ENCODE measurements at regions not wholly inside any gene's neighbourhood (a gene's known extent, or its start where the extent isn't known, plus 50 kb on each side); places are given as distances from the start of the nearest gene placed in this dataset.

GRCh38 chr15:75149867-75150709 is 51.6 kb upstream of the C15orf39 start:
- TF ChIP-seq CTCF (IDR thresholded peaks at IDR 0.05) (no peak), POLR2A (IDR thresholded peaks at IDR 0.05) (no peak)
